ENCODE measurements at regions not wholly inside any gene's neighbourhood (a gene's known extent, or its start where the extent isn't known, plus 50 kb on each side); places are given as distances from the start of the nearest gene placed in this dataset.

DNA sequence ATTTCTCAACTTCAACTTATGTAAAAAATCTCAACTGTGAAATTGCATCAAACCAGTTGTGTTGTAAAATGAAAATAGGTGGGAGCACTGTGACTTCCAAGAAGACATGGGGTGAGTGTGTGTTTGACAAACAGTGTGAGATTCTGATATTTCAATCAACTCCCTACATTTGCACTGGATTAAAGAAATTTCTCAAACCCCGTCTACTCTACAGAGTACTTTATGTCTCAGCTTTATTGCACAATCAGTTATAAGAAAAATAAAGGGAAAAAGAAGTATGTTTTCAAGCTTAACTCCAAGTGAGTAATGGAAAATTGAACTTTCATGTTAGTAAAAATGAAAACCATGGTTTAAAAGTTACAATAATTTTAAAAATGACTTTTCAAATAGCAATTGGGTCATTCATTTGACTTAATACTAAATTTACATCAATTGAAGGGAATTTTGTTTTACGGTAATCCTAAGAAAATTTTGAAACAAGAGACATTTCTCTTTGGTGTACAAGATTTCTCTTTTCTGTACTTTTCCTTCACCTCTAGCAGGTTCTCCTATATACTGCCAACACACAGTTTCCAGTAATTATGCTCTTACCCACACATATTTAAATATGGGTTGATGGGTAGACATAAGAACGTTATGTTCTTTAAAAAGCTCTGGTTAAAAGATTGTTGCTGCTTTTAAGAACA is 80.3 kb downstream of the CDO1 start:
- H3K4me1 Mint-ChIP-seq (ENCODE audit: low read depth) = no peaks in the 10 kb centered on the region
- H3K36me3 Mint-ChIP-seq (ENCODE audit: low read depth) = peaks cover 1% of the 10 kb centered on the region
- H3K27ac Mint-ChIP-seq (ENCODE audit: unreplicated experiment) = no peak overlapping the region
- no peak for DNase-seq (ENCODE audit: low spot score)
- no peak overlapping the region for H3K4me3 Mint-ChIP-seq (ENCODE audit: unreplicated experiment)
- TF ChIP-seq, protein P1, sequence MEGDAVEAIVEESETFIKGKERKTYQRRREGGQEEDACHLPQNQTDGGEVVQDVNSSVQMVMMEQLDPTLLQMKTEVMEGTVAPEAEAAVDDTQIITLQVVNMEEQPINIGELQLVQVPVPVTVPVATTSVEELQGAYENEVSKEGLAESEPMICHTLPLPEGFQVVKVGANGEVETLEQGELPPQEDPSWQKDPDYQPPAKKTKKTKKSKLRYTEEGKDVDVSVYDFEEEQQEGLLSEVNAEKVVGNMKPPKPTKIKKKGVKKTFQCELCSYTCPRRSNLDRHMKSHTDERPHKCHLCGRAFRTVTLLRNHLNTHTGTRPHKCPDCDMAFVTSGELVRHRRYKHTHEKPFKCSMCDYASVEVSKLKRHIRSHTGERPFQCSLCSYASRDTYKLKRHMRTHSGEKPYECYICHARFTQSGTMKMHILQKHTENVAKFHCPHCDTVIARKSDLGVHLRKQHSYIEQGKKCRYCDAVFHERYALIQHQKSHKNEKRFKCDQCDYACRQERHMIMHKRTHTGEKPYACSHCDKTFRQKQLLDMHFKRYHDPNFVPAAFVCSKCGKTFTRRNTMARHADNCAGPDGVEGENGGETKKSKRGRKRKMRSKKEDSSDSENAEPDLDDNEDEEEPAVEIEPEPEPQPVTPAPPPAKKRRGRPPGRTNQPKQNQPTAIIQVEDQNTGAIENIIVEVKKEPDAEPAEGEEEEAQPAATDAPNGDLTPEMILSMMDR (IDR thresholded peaks at IDR 0.05) = no peak
- peaks cover 10% of the 10 kb centered on the region for H3K9me3 Mint-ChIP-seq (ENCODE audit: low read depth)
- H3K27me3 Mint-ChIP-seq (ENCODE audit: low read depth) = peaks cover 34% of the 10 kb centered on the region

DNA sequence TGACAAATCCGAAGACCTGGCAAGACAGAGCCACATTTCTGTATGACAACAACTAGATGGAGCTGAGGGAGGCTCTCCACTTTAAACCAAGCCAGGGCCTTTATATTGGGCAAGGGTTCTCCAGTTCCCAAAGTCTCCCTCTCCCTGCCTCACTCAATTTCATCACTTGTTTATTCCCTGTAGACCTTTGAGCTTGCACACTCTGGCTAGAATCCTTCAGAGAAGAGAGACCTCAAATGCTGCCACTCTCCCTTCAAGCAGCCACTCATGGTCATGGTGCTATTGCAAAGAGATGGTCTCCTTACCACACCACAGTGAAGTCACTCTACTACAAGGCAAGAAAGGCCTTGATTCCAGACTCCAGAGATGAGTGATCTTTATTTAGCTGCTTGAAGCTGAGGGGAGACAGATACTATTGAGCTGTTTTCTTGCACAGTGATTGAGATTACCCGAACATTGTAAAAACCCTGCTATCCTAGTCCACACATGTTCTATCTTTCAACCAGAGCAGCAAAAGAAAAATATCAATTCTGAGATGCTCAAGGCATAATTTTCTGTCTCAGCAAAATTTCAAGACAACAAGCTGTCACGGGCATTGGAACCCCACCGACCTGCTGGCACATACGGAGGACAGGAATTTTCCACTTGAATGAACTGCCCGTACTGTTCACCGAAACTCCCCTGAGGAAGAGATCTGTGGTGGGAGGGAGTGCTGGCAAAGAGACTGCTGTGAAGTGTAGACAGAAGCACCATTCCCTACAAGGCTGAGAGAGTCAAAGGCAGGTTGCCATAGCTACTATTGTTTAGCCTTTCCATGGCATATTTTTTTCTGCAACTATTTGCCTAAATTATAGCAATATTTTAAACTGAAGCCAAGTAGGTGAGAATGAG is 81.1 kb downstream of the CDO1 start:
- H3K27me3 Mint-ChIP-seq (ENCODE audit: low read depth) = peaks cover 34% of the 10 kb centered on the region
- no peak overlapping the region for H3K27ac Mint-ChIP-seq (ENCODE audit: unreplicated experiment)
- H3K36me3 Mint-ChIP-seq (ENCODE audit: low read depth) = peaks cover 1% of the 10 kb centered on the region
- peaks cover 2% of the 10 kb centered on the region for H3K9me3 Mint-ChIP-seq (ENCODE audit: low read depth)
- no peaks in the 10 kb centered on the region for H3K4me1 Mint-ChIP-seq (ENCODE audit: low read depth)
- DNase-seq (ENCODE audit: low spot score) = no peak
- no peak overlapping the region for H3K4me3 Mint-ChIP-seq (ENCODE audit: unreplicated experiment)
- TF ChIP-seq, protein P1 (IDR thresholded peaks at IDR 0.05) = no peak

DNA sequence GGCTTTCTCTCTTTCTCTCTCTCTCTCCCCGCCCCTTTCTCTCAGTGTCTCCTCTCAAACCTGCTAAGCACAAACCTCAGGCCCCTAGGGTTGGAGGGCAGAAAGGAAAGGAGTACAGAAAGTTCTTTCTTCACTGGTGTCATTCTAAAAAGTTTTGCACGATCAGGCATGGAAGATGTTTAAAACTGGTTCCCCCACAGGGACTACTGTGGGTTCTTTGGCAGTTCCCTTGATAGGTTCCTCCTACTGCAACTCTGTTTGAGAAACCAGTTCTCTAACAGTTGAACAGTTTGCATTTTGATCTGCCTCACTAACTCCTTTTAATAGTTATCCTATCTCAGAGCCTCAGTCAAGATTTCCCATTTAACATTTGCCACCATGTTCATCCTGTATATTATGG is 82.9 kb downstream of the CDO1 start:
- peaks cover 11% of the 10 kb centered on the region for H3K9me3 Mint-ChIP-seq (ENCODE audit: low read depth)
- no peak for DNase-seq (ENCODE audit: low spot score)
- H3K4me1 Mint-ChIP-seq (ENCODE audit: low read depth) = no peaks in the 10 kb centered on the region
- no peak overlapping the region for H3K4me3 Mint-ChIP-seq (ENCODE audit: unreplicated experiment)
- no peak overlapping the region for H3K27ac Mint-ChIP-seq (ENCODE audit: unreplicated experiment)
- TF ChIP-seq, protein P1 (IDR thresholded peaks at IDR 0.05) = no peak
- peaks cover 34% of the 10 kb centered on the region for H3K27me3 Mint-ChIP-seq (ENCODE audit: low read depth)
- no peaks in the 10 kb centered on the region for H3K36me3 Mint-ChIP-seq (ENCODE audit: low read depth)

DNA sequence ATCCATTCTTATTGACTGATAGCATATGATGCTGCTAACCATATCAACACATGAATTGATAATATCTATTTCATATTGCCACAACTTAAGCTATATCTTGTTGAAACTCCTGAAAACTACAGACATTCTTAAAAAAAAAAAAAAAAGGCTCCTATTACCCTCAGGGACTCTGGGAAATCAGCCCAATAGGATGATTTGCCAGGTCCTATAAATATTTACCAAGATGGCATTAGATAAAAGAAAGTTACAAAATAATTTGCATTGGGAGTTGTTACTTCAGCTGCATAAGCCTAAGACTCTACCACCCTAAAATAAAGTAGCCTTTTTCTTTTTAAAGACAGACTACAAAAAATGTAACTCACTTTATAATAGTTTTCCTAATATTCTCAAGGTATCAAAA is 84.4 kb downstream of the CDO1 start:
- no peak for DNase-seq (ENCODE audit: low spot score)
- peaks cover 2% of the 10 kb centered on the region for H3K36me3 Mint-ChIP-seq (ENCODE audit: low read depth)
- H3K4me1 Mint-ChIP-seq (ENCODE audit: low read depth) = no peaks in the 10 kb centered on the region
- peaks cover 29% of the 10 kb centered on the region for H3K27me3 Mint-ChIP-seq (ENCODE audit: low read depth)
- no peak overlapping the region for H3K4me3 Mint-ChIP-seq (ENCODE audit: unreplicated experiment)
- no peak overlapping the region for H3K27ac Mint-ChIP-seq (ENCODE audit: unreplicated experiment)
- peaks cover 13% of the 10 kb centered on the region for H3K9me3 Mint-ChIP-seq (ENCODE audit: low read depth)
- TF ChIP-seq, protein P1 (IDR thresholded peaks at IDR 0.05) = no peak

DNA sequence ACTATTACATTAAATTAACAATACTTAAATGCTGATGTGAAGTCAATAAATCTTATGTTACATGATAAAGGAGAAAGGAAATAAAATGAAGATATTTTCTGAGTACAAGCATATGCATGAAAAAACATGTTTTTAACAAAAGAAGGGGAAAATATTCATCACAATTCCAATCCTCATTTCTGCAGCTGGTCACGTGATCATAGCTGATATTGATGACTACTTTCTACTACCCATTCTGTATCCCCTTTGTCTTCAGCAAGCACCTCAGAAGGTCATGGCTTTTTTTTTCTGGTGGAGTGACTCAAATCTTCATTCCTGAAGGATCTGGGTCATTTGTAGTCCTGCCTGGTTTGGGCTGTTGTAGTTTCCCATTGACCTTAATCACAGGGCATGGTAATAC is 90.9 kb downstream of the CDO1 start:
- TF ChIP-seq, protein P1 (IDR thresholded peaks at IDR 0.05) = no peak
- DNase-seq (ENCODE audit: low spot score) = no peak
- Mint-ChIP-seq H3K9me3 (ENCODE audit: low read depth) (peaks cover 16% of the 10 kb centered on the region), H3K4me3 (ENCODE audit: unreplicated experiment) (no peak overlapping the region), H3K27ac (ENCODE audit: unreplicated experiment) (no peak overlapping the region), H3K4me1 (ENCODE audit: low read depth) (peaks cover 10% of the 10 kb centered on the region), H3K27me3 (ENCODE audit: low read depth) (peaks cover 5% of the 10 kb centered on the region), H3K36me3 (ENCODE audit: low read depth) (peaks cover 3% of the 10 kb centered on the region)
